ENCODE measurements at regions not wholly inside any gene's neighbourhood (a gene's known extent, or its start where the extent isn't known, plus 50 kb on each side); places are given as distances from the start of the nearest gene placed in this dataset.

- no peak for DNase-seq (ENCODE audit: low spot score)
- H3K27me3 Mint-ChIP-seq (ENCODE audit: insufficient read depth, low read depth, poor library complexity): no peaks in the 10 kb centered on the region
These were observed 120.5 kb upstream of the CCDC68 start for GRCh38 chr18:55079481-55080355.

GRCh38 chr18:55079067-55079466 is 119.8 kb upstream of the CCDC68 start:
- peaks cover 3% of the 10 kb centered on the region; the same call in 1 of the 2 replicates for H3K9me2 ChIP-seq (ENCODE audit: insufficient read depth)
- H3K27me3 ChIP-seq (ENCODE audit: insufficient read depth): no peaks in the 10 kb centered on the region
- Mint-ChIP-seq H3K9me3 (no peaks in the 10 kb centered on the region), H3K4me3 (no peak overlapping the region), H3K36me3 (ENCODE audit: low read depth) (no peaks in the 10 kb centered on the region), H3K27ac (no peak overlapping the region), H3K27me3 (ENCODE audit: insufficient read depth, low read depth, poor library complexity) (peaks cover 3% of the 10 kb centered on the region), H3K4me1 (0 out of 3 replicates have a peak, but pooled peaks cover 2% of the 10 kb centered on the region)
- H3K4me3 ChIP-seq: no peak overlapping the region
- H3K4me1 ChIP-seq (ENCODE audit: insufficient read depth): no peaks in the 10 kb centered on the region
- no peak for DNase-seq (ENCODE audit: low spot score)
- H3K36me3 ChIP-seq (ENCODE audit: insufficient read depth): no peaks in the 10 kb centered on the region
- H3K27ac ChIP-seq (ENCODE audit: low read depth): no peak overlapping the region
- no peak overlapping the region for H3K4me2 ChIP-seq
- no peaks in the 10 kb centered on the region for H4K20me1 ChIP-seq (replicated peaks; ENCODE audit: insufficient read depth)
- no peaks in the 10 kb centered on the region for H3F3A ChIP-seq (replicated peaks; ENCODE audit: low read depth)
- no peak overlapping the region for H2AFZ ChIP-seq
- no peaks in the 10 kb centered on the region for H3K79me2 ChIP-seq (replicated peaks; ENCODE audit: insufficient read depth)
- ATAC-seq: no peak
- TF ChIP-seq EZH2phosphoT487 (IDR thresholded peaks at IDR 0.05; ENCODE audit: unreplicated experiment) (no peak), STAT1 (IDR thresholded peaks at IDR 0.05; ENCODE audit: unreplicated experiment) (no peak), ETS1 (IDR thresholded peaks at IDR 0.05) (no peak), CREB1 (CRISPR knock-in tag; IDR thresholded peaks at IDR 0.05; ENCODE audit: low read depth) (no peak)

More at GRCh38 chr18:55079481-55080355, 120.5 kb upstream of the CCDC68 start:
- no peak overlapping the region for H3K4me3 ChIP-seq
- peaks cover 3% of the 10 kb centered on the region; the same call in 1 of the 2 replicates for H3K9me2 ChIP-seq (ENCODE audit: insufficient read depth)
- ATAC-seq: peak; percentile 45; the same call in 1 of the 3 replicates
- H4K20me1 ChIP-seq (replicated peaks; ENCODE audit: insufficient read depth): no peaks in the 10 kb centered on the region
- no peak overlapping the region for H3K27ac Mint-ChIP-seq
- no peaks in the 10 kb centered on the region for H3K79me2 ChIP-seq (replicated peaks; ENCODE audit: insufficient read depth)
- 0 out of 2 replicates have a peak overlapping the region, but pooled peaks have one; percentile 10 for H2AFZ ChIP-seq
- H3K27me3 ChIP-seq (ENCODE audit: insufficient read depth): no peaks in the 10 kb centered on the region
- H3K36me3 ChIP-seq (ENCODE audit: insufficient read depth): no peaks in the 10 kb centered on the region
- H3K4me1 ChIP-seq (ENCODE audit: insufficient read depth): no peaks in the 10 kb centered on the region
- H3F3A ChIP-seq (replicated peaks; ENCODE audit: low read depth): no peaks in the 10 kb centered on the region
- 0 out of 3 replicates have a peak, but pooled peaks cover 2% of the 10 kb centered on the region for H3K4me1 Mint-ChIP-seq
- H3K9me3 Mint-ChIP-seq: no peaks in the 10 kb centered on the region
- no peak overlapping the region for H3K4me2 ChIP-seq
- H3K36me3 Mint-ChIP-seq (ENCODE audit: low read depth): no peaks in the 10 kb centered on the region
- H3K4me3 Mint-ChIP-seq: no peak overlapping the region
- peak; percentile 38 for TF ChIP-seq REST (IDR thresholded peaks at IDR 0.05; ENCODE audit: unreplicated experiment)
- TF ChIP-seq NANOG (IDR thresholded peaks at IDR 0.05; ENCODE audit: borderline replicate concordance): no peak
- TF ChIP-seq EZH2 (IDR thresholded peaks at IDR 0.05; ENCODE audit: low read depth, unreplicated experiment): no peak
- no peak for TF ChIP-seq CREB1 (CRISPR knock-in tag; IDR thresholded peaks at IDR 0.05; ENCODE audit: low read depth)
- no peak overlapping the region for H3K27ac ChIP-seq (ENCODE audit: low read depth)
